ENCODE measurements at regions not wholly inside any gene's neighbourhood (a gene's known extent, or its start where the extent isn't known, plus 50 kb on each side); places are given as distances from the start of the nearest gene placed in this dataset.

DNA sequence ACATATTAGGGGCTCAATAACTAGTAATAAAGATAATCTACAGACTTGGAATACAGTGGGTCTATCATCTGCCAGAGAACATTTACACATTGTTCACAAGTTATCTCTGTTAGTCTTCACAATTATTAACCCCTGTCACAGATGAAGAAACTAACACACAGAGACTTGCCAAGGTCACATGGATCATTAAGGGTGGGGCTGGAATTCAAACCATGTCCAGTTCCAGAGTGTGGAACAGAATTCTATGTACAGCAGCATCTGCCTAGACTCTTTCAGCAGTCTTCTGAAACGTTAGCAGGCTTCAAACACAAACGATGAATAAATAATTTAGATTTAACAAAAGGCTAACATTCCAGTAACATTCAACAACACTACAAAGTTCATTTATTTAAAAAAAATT, 673.9 kb upstream of the NR2F2 start:
- no peaks in the 10 kb centered on the region for H3K79me2 ChIP-seq (ENCODE audit: insufficient read depth, low read length)
- no peaks in the 10 kb centered on the region for H3K36me3 ChIP-seq (ENCODE audit: insufficient read depth, low read length)
- H2AFZ ChIP-seq (ENCODE audit: low read length): no peak overlapping the region
- no peak overlapping the region for H3K4me3 ChIP-seq (ENCODE audit: low read length, poor library complexity, severe bottlenecking)
- no peaks in the 10 kb centered on the region for H3K27me3 ChIP-seq (ENCODE audit: insufficient read depth, low read length, poor library complexity, severe bottlenecking)
- no peaks in the 10 kb centered on the region for H4K20me1 ChIP-seq (ENCODE audit: insufficient read depth, low read length, poor library complexity, severe bottlenecking)
- TF ChIP-seq, protein P1, sequence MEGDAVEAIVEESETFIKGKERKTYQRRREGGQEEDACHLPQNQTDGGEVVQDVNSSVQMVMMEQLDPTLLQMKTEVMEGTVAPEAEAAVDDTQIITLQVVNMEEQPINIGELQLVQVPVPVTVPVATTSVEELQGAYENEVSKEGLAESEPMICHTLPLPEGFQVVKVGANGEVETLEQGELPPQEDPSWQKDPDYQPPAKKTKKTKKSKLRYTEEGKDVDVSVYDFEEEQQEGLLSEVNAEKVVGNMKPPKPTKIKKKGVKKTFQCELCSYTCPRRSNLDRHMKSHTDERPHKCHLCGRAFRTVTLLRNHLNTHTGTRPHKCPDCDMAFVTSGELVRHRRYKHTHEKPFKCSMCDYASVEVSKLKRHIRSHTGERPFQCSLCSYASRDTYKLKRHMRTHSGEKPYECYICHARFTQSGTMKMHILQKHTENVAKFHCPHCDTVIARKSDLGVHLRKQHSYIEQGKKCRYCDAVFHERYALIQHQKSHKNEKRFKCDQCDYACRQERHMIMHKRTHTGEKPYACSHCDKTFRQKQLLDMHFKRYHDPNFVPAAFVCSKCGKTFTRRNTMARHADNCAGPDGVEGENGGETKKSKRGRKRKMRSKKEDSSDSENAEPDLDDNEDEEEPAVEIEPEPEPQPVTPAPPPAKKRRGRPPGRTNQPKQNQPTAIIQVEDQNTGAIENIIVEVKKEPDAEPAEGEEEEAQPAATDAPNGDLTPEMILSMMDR (conservative IDR thresholded peaks at IDR 0.05; ENCODE audit: low read length): no peak
- TF ChIP-seq EZH2phosphoT487 (IDR thresholded peaks at IDR 0.05; ENCODE audit: borderline replicate concordance): no peak
- H3F3A ChIP-seq (ENCODE audit: low read depth): no peaks in the 10 kb centered on the region
- H3K9me3 ChIP-seq (ENCODE audit: insufficient read depth, low read depth, low read length): no peaks in the 10 kb centered on the region
- H3K9ac ChIP-seq (ENCODE audit: low read depth, low read length, poor library complexity, severe bottlenecking): no peak overlapping the region
- H3K9me2 ChIP-seq (replicated peaks; ENCODE audit: low read depth, low read length): no peaks in the 10 kb centered on the region
- H3K4me2 ChIP-seq (ENCODE audit: low read depth, low read length, poor library complexity, severe bottlenecking): no peak overlapping the region
- H3K4me1 ChIP-seq (ENCODE audit: insufficient read depth, low read length, poor library complexity, severe bottlenecking): no peaks in the 10 kb centered on the region

DNA sequence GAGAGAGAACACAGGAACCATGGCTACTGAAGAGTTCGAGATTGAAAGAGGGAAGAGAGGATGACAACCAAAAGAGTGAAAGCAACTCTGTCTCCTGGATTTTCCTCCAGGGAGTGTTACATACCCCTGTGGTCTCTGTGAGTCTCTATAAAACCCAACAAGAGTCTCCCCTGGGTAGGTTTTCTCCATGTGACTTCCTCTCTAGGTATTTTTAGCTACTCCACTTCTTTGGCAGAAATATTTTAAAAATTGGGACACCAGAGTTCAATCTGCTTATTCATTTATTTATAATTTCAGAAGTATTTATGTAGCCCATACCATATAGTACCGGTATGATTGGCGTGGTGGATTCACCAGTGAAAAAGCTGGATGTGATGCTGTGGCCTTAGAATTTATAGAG, 671.7 kb upstream of the NR2F2 start:
- no peaks in the 10 kb centered on the region for H4K20me1 ChIP-seq (ENCODE audit: insufficient read depth, low read length, poor library complexity, severe bottlenecking)
- H3K9me2 ChIP-seq (replicated peaks; ENCODE audit: low read depth, low read length): no peaks in the 10 kb centered on the region
- H3F3A ChIP-seq (ENCODE audit: low read depth): no peaks in the 10 kb centered on the region
- no peak overlapping the region for H3K9ac ChIP-seq (ENCODE audit: low read depth, low read length, poor library complexity, severe bottlenecking)
- no peaks in the 10 kb centered on the region for H3K79me2 ChIP-seq (ENCODE audit: insufficient read depth, low read length)
- peak overlapping the region; percentile 40 for H3K4me2 ChIP-seq (ENCODE audit: low read depth, low read length, poor library complexity, severe bottlenecking)
- H3K9me3 ChIP-seq (ENCODE audit: insufficient read depth, low read depth, low read length): no peaks in the 10 kb centered on the region
- no peaks in the 10 kb centered on the region for H3K4me1 ChIP-seq (ENCODE audit: insufficient read depth, low read length, poor library complexity, severe bottlenecking)
- H3K36me3 ChIP-seq (ENCODE audit: insufficient read depth, low read length): no peaks in the 10 kb centered on the region
- H3K4me3 ChIP-seq (ENCODE audit: low read length, poor library complexity, severe bottlenecking): no peak overlapping the region
- H2AFZ ChIP-seq (ENCODE audit: low read length): no peak overlapping the region
- H3K27me3 ChIP-seq (ENCODE audit: insufficient read depth, low read length, poor library complexity, severe bottlenecking): no peaks in the 10 kb centered on the region
- no peak for TF ChIP-seq EZH2phosphoT487 (IDR thresholded peaks at IDR 0.05; ENCODE audit: borderline replicate concordance)
- TF ChIP-seq, protein P1 (conservative IDR thresholded peaks at IDR 0.05; ENCODE audit: low read length): no peak

DNA sequence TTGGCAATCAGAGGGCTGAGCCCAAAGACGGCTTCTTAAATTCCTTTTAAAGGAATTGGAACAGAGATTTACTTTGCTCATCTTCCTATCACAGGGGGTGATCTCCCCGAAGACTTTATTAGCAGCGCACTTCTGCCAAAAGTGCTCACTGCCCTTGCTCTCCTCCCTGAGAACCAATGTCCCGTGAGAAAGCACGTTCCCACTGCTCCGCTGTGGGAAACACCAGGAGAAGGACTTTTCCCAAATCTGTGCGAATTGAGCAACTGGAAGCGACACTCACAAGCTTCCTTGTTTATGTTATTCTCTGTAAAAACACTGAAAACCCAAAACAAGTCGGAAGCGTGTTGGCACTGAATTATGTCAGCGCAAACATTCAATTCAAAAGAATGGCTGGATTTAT, 670.8 kb upstream of the NR2F2 start:
- Histone ChIP-seq H3K4me2 (ENCODE audit: low read depth, low read length, poor library complexity, severe bottlenecking) (no peak overlapping the region), H3K4me1 (ENCODE audit: insufficient read depth, low read length, poor library complexity, severe bottlenecking) (no peaks in the 10 kb centered on the region), H3F3A (ENCODE audit: low read depth) (no peaks in the 10 kb centered on the region), H3K36me3 (ENCODE audit: insufficient read depth, low read length) (no peaks in the 10 kb centered on the region), H3K9me3 (ENCODE audit: insufficient read depth, low read depth, low read length) (no peaks in the 10 kb centered on the region), H3K79me2 (ENCODE audit: insufficient read depth, low read length) (no peaks in the 10 kb centered on the region), H3K4me3 (ENCODE audit: low read length, poor library complexity, severe bottlenecking) (no peak overlapping the region), H3K9ac (ENCODE audit: low read depth, low read length, poor library complexity, severe bottlenecking) (no peak overlapping the region), H3K27me3 (ENCODE audit: insufficient read depth, low read length, poor library complexity, severe bottlenecking) (no peaks in the 10 kb centered on the region), H4K20me1 (ENCODE audit: insufficient read depth, low read length, poor library complexity, severe bottlenecking) (no peaks in the 10 kb centered on the region), H2AFZ (ENCODE audit: low read length) (no peak overlapping the region), H3K9me2 (replicated peaks; ENCODE audit: low read depth, low read length) (no peaks in the 10 kb centered on the region)
- no peak for TF ChIP-seq EZH2phosphoT487 (IDR thresholded peaks at IDR 0.05; ENCODE audit: borderline replicate concordance)
- TF ChIP-seq, protein P1 (conservative IDR thresholded peaks at IDR 0.05; ENCODE audit: low read length): no peak
